GM13976 (cell line): ENCODE measurements at regions not wholly inside any gene's neighbourhood (a gene's known extent, or its start where the extent isn't known, plus 50 kb on each side); places are given as distances from the start of the nearest gene placed in this dataset.

Source experiments
- DNase-seq: peaks from one replicate; pipeline ENCODE4 v3.0.0; 2012; ENCODE audit warnings: low spot score
- CTCF ChIP-seq: IDR thresholded peaks from 2 replicates; pipeline ENCODE4 v1.5.1; 2012; ENCODE audit warnings: borderline replicate concordance, mild to moderate bottlenecking; ENCODE audit not compliant: insufficient read depth; ENCODE audit errors: extremely low read depth, missing control alignments, control extremely low read depth
- in situ Hi-C: fragments of 300-500 bp; cut with MboI; formaldehyde crosslinking; loops from one replicate; pipeline ENCODE4 v1.12.0; 2022; ENCODE audit warnings: low sequenced_read_pairs, mixed read lengths, inconsistent platforms; ENCODE audit not compliant: unreplicated experiment

- no peak for TF ChIP-seq CTCF
- DNase-seq = no peak
- in situ Hi-C loops = no loop called here
Observed at GRCh38 chr2:204116159-204116792, 179.7 kb downstream of the ICOS start.

GRCh38 chr2:204122425-204122824 lies 185.9 kb downstream of the ICOS start:
- TF ChIP-seq CTCF = no peak
- in situ Hi-C loops = no loop called here
- DNase-seq = no peak

GRCh38 chr2:204124140-204124750 lies 187.7 kb downstream of the ICOS start:
- DNase-seq = no peak
- TF ChIP-seq CTCF = no peak
- in situ Hi-C loops = no loop called here

GRCh38 chr2:204126705-204127104 lies 190.1 kb downstream of the ICOS start:
- in situ Hi-C loops = no loop called here
- no peak for TF ChIP-seq CTCF
- no peak for DNase-seq

GRCh38 chr2:204127238-204127637 lies 190.7 kb downstream of the ICOS start:
- TF ChIP-seq CTCF = no peak
- in situ Hi-C loops = no loop called here
- DNase-seq = no peak

- in situ Hi-C loops = no loop called here
- no peak for DNase-seq
- TF ChIP-seq CTCF = no peak
Observed at GRCh38 chr2:204129591-204130294, 193.2 kb downstream of the ICOS start.
